HG03575 (cell line): ENCODE measurements at regions not wholly inside any gene's neighbourhood (a gene's known extent, or its start where the extent isn't known, plus 50 kb on each side); places are given as distances from the start of the nearest gene placed in this dataset.

ENCODE experiments used
- ATAC-seq: cut with Tn5 transposase; IDR thresholded peaks from one replicate; pipeline ENCODE4 v1.9.1; 2021; ENCODE audit not compliant: unreplicated experiment, insufficient number of reproducible peaks, low FRiP score; ENCODE audit errors: extremely low read depth

DNA sequence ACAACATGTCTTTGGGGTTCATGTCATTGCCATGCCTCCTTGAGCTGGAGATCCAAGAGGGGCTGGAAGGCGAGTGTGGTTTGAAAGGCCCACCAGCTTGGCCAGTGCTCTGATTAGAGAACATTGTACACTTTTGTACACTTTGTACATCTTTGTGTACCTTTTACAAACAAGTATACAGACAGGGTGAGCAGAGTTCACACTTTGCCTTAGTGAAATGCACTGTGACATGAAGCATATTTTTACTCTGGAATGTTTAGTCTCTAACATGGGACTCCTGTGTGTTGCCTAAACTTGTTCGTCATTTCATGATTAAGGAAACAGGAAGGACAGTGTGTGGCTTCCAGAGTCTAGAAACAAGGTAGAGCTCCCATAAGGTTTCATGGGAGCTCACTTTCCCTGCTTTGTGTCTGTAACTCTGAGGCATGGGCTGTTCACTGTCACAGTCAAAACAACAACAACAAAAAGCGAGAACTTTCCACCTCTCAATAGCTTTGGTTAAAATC, 225.8 kb upstream of the SOX4 start:
- ATAC-seq, result no peak

DNA sequence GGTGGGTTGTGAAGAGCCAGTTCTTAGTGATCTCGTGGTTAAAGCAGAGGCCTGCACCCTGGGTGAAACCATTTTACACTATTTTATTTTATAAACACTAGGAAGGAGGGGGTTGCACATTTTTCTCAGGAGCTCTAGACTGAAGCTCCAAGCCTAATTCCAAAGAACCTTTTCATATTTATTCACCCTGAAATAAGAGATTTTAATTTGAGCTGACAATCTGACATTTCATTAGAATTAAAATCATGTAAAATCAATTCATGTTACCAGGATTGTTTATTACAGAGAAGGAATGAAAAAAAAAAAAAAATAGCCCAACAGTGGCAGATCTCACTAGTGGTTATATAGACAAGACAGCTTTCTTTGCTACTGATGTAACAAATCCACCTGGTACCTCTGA, 222.5 kb upstream of the SOX4 start:
- no peak for ATAC-seq

DNA sequence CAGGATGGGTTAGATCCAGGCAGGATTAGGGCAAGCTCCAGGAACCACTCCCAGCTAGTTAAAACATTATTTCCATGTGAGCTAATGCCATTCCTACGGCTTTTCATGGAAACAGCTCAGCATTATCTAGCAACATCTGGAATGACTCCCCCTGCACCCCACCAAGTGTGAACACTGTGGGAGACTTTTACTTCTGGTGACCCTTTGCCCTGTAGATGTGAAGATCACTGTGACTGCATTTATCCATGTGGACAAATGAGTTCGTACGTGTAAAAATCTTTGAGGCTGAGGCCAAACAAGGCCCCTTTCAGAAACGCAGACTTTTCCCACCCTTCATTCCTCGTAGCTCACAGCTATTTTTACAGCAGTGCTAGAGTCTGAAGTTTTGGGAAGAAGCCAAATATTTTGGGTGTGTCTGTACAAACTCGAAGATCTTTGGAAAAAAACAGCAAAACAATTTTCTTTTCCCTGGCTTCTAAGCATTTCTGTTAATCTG, 221.8 kb upstream of the SOX4 start:
- no peak for ATAC-seq

DNA sequence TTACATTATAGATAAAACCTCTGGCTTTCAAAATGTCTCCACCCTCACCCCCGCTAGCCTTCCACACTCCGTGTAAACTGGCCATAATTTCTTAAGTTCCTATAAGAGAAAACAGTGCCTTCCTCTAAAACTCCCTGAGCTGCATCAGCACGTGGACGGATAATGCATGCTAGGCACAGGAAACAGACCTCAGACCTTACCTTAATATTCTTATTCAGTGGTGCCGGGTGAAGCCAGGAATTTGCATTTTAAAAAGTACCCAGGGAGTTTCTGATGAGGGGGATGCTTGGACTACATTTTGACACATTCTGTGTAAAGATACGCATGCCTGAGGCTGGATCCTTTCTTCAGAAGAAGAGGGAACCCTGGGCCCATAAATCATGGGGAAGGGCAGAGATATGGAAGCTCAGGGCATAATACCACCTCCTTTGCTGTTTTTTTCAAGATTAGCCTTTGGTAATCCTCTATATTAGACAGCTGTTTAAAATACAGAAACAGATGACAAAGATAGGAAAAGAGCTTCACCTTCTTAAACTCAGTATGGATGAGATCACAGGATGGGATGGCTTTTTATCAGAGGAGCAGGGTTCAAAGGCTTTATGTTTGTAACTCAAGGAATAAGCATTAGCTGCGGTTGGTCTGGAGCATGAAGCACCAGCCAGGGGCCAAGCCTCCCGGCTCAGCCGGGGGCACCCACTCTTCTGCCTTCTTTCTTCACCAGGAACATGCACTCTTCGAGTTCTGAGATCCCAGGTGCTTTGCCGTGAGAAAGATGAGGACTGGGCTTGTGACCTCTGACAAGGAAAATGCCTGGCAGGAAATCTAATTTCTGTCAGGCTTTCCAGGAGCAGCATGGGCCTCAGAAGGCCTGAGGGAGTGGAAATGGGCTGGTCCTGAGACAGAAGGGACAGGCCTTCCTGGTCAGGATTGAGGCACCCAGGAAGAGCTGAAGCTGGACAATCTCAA, 218.1 kb upstream of the SOX4 start:
- ATAC-seq, result no peak

DNA sequence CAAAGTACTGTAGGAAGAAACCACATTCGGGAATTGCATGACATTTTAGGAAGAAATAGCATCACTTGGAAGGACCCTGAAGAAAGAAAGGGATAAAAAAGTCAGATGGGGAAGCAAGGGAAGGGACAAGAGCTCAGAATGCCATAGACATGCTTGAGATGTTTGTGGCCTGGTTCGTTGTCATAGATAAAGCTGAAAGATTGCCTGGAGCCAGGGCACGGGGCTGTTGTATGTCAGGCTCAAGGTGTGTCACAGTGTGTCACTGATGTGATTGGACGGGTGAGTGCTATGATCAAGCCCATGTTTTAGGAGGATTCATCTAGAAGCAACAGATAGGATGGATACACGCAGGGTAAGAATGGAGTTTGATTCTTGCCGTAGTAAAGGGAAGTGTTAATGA, 216.2 kb upstream of the SOX4 start:
- ATAC-seq, result no peak

DNA sequence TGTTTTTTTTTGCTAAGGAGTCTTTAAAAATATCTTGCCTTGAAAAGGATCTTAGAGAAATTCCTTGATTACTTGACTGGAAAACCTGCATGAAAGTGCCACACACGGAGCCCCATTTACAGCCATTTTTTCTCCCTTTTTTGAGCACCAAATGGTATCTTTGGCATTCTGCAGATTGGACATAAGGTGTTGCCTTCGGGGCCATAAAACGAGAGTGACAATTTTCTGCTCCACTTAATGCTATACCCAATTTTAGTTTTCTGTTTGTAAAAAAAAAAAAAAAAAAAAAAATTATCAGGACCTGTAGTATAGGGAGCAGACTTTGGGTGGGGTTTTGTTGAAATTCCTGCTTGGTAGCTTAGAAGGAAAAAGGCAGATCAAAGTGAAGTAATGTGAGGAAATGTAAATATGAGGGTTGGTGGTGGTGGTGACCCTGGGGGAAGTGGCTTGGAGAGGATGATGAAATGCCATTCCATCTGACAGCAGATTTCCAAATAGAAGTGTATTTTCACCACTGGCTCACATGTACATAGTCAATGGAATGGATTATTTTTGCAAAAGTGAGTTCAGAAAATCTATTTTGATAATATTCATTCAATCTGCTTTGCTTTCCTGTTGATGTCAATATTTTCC, 212.1 kb upstream of the SOX4 start:
- no peak for ATAC-seq

DNA sequence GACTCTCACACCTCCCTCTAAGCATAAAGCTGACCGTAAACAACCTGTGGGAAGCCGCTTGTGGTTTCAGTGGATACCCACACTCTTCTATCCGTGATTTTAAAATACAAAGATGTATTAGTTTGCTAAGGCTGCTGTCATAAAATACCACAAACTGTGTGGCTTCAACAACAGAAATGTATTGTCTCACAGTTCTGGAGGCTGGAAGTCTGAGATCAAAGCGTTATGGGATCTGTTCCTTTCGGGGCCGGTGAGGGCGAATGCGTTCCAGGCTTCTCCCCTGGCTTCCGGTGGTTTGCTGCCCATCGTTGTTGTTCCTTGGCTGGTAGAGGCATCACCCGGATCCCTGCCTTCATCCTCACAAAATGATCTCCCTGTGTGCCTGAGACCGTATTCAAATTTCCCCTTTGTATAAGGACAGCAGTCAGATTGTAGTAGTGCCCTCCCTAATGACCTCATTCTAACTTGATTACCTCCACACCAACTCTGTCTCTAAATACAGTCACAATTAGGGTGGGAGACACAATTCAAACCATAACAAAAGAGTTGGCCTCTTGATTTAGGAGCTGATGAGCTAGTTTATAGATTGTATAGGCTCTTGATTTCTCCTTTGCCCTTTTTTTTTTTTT, 210.6 kb upstream of the SOX4 start:
- no peak for ATAC-seq

DNA sequence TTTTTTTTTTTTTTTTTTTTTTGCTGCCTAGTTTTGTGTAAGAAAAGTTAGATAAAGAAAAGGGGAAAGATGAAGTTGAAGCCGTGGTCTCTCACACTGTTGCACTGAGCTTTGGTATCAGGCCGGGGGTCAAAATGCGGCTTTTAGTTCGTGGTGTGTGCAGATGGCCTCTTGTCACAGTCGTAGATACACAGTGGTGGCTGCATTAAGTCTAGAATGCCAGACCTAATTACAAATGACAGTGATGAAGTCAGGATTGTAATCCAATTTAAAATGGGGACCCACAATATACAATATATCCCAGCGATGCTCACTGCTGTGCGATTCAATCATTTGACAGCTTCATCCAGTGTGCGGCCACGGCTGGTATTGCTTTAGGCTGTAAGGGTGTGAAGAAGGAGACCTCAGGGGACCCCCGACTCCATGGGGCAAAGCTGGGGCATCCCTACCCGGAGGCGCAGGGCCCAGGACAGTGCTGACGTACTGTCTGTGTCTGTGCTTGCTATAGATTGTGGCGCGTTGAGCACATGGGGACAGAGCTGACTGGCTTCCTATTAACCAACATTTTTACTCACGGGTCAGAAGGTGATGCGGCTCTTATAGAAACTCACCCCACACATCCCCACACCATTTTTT, 210.0 kb upstream of the SOX4 start:
- ATAC-seq, result no peak

DNA sequence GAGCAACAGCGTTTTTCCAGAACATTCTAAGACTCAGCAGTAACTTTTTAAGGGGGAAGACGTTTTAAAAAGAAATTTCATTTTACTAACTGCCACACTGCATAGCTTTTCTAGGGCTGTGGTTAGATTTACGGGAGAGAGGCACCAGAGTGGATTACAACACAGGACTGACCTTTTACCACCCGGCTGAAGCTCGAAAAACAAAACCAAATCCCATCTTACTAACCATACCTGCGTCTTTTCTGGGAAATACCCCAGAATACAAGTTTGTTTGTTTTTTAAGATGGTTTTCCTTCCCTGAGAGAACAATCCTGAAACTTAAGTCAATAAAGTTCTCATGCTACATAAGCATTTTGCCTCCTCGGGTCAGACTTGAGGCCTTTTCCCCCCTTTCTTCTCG, 209.3 kb upstream of the SOX4 start:
- no peak for ATAC-seq

DNA sequence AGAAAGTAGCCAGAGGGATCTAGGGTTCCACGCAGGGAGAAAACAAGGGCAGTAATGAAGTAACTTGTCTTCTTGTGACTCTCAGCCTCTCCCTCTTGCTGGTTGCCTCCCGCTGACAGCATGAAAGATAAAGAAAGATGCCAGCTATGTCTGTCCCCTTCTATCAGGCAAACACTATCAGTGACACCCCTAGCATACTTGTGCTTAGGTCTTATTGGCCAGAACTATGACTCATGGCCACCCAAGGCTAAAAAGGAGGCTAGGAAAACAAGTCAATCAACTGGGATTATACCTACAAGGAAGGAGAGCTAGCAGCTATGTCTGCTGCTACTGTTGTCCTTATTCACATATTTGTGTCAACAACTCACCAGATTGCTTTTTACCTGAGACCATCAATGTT, 206.8 kb upstream of the SOX4 start:
- ATAC-seq, result no peak

DNA sequence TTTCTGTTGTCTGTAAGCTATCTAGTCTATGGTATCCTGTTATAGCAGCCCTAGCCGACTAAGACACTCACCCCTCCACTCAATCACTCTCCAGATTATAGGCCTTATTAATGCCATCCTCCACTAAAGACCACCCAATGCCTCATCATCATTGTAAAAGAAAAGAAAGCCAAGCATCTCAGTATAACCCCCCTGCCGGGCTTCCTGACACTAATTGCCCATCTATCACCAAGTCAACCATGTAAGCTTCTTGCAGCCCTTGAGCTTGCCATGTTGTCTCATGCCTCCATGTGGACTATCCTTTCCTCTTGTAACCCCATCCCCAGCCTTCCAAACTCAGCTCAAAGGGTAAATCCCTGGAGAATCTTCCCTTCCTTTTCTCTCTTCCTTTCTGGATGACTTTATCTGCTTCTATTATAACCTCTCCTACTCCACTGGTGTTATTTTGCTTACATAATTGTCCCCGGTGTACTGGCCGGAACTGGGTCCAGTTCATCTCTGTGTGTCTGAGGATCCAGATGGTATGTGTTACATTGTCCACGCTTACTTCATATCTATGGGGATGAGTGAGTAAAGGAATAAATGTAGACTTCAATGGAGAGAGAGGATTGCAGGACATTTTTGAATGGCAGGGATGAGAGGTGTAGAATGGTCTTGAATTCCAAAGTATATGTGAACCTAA, 202.9 kb upstream of the SOX4 start:
- ATAC-seq, result no peak

DNA sequence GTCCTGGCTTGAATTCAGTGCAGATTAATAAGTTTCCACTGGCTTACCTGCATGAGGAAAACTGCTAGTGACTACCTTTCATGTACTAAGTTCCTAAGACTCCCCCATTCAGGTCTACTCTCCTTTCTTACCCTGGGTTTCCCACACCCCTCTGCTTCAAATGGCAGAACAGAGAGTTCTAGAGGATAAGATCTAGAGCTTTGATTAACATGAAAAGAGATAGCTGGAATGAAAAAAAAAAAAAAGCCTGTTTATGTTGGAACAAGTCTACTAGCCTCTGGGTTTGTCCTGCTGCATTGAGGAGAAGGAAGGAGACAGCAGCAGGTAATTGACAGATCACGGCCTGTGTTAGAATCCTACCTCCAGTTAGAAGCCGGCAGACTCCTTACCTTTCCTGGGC, 201.4 kb upstream of the SOX4 start:
- ATAC-seq, result no peak

DNA sequence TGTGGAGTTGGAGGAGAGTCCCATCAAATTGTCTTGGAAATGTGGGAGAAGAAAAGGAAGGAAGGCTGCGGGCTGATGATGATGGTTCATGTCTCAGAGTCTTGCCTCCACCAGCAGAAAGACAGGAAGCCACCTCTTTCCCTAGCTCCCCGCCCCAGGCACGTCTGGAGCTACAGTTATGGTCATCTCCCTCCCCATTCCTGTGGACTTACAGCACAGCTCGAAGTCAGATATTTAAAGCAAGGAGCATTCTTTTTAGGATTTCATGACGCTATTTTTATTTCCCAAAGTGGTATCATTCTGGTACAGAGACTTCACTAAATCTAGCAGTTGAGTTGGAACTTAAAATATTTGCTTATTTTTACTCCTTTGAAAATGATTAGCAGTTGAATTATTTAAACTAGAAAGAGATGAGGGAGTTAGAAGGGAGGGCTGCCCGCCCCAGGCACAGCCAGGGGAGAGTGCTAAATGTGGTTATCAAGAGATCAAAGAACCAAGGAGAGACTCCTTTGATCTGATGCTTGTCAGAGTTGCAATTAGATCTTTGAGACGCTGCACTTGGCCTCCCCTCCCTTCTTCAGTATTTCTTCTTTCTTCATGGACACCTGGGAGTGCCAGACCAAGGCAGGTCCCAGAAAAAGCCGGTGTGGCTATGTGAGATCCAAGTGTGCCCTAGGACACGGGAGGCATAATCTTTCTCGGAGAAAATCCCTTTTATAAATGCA, 199.9 kb upstream of the SOX4 start:
- no peak for ATAC-seq

DNA sequence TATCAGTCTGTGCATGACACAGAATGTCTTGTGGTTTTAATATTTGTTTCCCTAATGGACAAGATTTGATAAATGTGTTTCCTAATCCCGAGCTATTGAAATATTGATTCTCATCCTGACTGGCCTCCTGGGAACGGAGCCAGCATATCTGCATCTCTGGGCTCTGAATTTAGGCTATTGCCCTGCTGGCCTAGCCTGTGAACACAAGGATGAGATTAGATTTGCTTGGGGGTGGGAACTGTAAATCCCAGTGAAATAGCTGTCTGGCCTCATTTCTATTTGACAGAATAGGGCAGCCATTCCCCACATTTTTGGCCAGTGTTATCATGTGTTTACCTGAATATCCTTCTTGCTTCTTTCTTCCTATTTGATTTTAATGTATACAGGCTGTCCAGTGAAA, 198.4 kb upstream of the SOX4 start:
- no peak for ATAC-seq

DNA sequence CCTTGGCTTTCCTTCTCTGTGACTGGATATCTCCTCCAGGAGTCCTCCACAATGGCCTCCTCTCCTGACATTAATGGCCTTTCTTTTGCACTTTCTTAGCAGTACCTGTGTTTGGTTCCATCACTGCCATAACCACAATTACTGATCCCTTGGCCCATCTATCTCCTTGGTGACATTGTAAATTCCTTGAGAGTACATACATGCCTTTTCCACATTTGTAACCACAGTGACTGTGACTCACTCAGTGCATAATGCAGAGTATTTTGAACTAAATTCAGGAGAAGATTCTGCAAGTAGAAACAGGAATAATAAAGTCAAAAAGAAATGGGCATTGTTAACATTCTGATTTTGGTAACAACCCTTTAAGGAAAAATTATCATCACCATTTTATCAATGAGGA, 197.2 kb upstream of the SOX4 start:
- ATAC-seq, result no peak

DNA sequence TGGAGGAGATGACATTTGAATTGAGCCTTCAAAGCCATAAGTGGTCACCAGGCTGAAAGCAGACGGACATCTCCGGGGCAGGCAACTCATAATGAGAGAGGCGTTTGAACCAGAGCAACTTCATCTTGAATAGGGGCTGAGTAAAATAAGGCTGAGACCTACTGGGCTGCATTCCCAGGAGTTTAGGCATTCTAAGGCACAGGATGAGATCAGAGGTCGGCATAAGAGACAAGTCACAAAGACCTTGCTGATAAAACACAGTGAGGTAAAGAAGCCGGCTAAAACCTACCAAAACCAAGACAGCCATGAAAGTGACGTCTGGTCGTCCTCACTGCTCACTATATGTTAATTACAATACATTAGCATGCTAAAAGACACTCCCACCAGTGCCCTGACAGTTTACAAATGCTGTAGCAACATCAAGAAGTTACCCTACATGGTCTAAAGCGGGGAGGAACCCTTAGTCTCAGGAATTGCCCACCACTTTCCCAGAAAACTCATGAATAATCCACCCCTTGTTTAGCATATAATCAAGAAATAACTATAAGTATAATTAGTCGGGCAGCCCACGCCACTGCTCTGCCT, 194.7 kb upstream of the SOX4 start:
- no peak for ATAC-seq

DNA sequence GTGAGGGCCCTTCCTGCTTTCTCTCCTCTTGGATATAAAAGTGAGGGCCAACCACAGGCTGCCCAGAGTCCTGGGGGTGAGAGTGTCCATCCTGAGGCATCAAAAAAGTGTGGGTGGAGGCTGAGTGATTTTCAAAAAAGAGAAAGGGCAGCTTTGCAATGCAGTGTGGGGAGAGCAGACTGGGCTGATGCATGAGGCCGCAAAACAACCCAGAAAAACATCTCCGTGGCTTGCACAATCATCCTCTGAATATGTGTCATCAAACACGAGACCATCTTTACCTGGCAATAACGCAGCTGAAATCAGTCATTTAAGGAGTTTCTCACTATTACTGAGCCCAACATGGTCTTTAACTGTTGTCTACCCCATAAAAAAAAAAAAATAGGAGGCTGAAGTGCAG, 191.2 kb upstream of the SOX4 start:
- ATAC-seq, result no peak

DNA sequence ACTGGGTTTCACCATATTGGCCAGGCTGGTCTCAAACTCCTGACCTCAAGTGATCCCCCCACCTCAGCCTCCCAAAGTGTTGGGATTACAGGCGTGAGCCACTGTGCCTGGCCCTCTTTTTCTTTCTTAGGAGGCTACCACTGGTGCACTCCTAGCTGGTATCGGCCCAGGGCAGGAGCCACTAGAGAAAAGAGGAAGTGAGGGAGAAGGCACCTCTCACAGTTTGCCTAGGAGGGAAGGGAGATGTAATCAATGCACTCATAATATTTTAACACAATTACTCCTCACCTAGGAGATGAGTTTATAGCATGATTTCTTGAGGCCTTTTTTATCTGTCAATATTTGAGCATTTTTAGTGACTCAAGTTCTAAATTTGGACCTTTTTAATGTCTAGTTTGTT, 189.0 kb upstream of the SOX4 start:
- ATAC-seq, result peak; percentile 55
